ENCODE measurements at regions not wholly inside any gene's neighbourhood (a gene's known extent, or its start where the extent isn't known, plus 50 kb on each side); places are given as distances from the start of the nearest gene placed in this dataset.

- H3K36me3 Mint-ChIP-seq = no peaks in the 10 kb centered on the region
- Histone ChIP-seq H3K4me1 (ENCODE audit: control insufficient read depth in 1 of 2, extremely low read depth in 1 of 2, insufficient read depth in 2 of 2, low read length in 2 of 2) (no peaks in the 10 kb centered on the region), H3K27ac (ENCODE audit: low read length) (no peak overlapping the region), H3K4me3 (ENCODE audit: control insufficient read depth in 1 of 2, extremely low read depth in 1 of 2, low read length in 1 of 2) (no peak overlapping the region), H3K36me3 (ENCODE audit: control insufficient read depth in 2 of 2, extremely low read depth in 1 of 2, insufficient read depth in 1 of 2, low read length in 1 of 2) (no peaks in the 10 kb centered on the region), H3K27me3 (replicated peaks in 1 of 2; ENCODE audit: control insufficient read depth in 2 of 2, extremely low read depth in 1 of 2, insufficient read depth in 2 of 2, low read length in 1 of 2) (no peaks in the 10 kb centered on the region), H3K9me3 (no peaks in the 10 kb centered on the region)
- peaks cover 7 to 8% (median 8%) of the 10 kb centered on the region in 3 donors for H3K9me3 Mint-ChIP-seq
- no peak overlapping the region for H3K27ac Mint-ChIP-seq
- DNase-seq = no peak
- POLR2A ChIA-PET = no interaction called here
- ATAC-seq (replicated peaks in 1 of 4) = no peak
- no peaks in the 10 kb centered on the region for H3K27me3 Mint-ChIP-seq
- no peaks in the 10 kb centered on the region for H3K4me1 Mint-ChIP-seq
- H3K4me3 Mint-ChIP-seq = no peak overlapping the region
- WGBS (ENCODE audit: insufficient coverage) = no CpG with 5 or more reads among the region's 1 CpG
- CTCF ChIA-PET = no interaction called here
Observed at GRCh38 chr3:192033246-192033645, 572.3 kb downstream of the PYDC2 start.

- H3K4me3 ChIP-seq (ENCODE audit: control insufficient read depth in 1 of 2, extremely low read depth in 1 of 2, low read length in 1 of 2) = no peak overlapping the region
- Mint-ChIP-seq H3K4me3 (no peak overlapping the region), H3K36me3 (no peaks in the 10 kb centered on the region), H3K27me3 (no peaks in the 10 kb centered on the region), H3K4me1 (no peaks in the 10 kb centered on the region), H3K27ac (no peak overlapping the region), H3K9me3 (no peaks in the 10 kb centered on the region)
- no peaks in the 10 kb centered on the region for H3K36me3 ChIP-seq (ENCODE audit: control insufficient read depth in 2 of 2, extremely low read depth in 1 of 2, insufficient read depth in 1 of 2, low read length in 1 of 2)
- H3K9me3 ChIP-seq = no peaks in the 10 kb centered on the region
- CTCF ChIA-PET = no interaction called here
- H3K4me1 ChIP-seq (ENCODE audit: control insufficient read depth in 1 of 2, extremely low read depth in 1 of 2, insufficient read depth in 2 of 2, low read length in 2 of 2) = no peaks in the 10 kb centered on the region
- H3K27ac ChIP-seq (ENCODE audit: low read length) = no peak overlapping the region
- no peaks in the 10 kb centered on the region for H3K27me3 ChIP-seq (replicated peaks in 1 of 2; ENCODE audit: control insufficient read depth in 2 of 2, extremely low read depth in 1 of 2, insufficient read depth in 2 of 2, low read length in 1 of 2)
- DNase-seq (no peak), ATAC-seq (replicated peaks in 1 of 4) (no peak)
- WGBS (ENCODE audit: insufficient coverage) = 49% methylated on average over 3 of the region's 3 CpGs
- POLR2A ChIA-PET = no interaction called here
Observed at GRCh38 chr3:192038726-192039125, 577.8 kb downstream of the PYDC2 start.

DNA sequence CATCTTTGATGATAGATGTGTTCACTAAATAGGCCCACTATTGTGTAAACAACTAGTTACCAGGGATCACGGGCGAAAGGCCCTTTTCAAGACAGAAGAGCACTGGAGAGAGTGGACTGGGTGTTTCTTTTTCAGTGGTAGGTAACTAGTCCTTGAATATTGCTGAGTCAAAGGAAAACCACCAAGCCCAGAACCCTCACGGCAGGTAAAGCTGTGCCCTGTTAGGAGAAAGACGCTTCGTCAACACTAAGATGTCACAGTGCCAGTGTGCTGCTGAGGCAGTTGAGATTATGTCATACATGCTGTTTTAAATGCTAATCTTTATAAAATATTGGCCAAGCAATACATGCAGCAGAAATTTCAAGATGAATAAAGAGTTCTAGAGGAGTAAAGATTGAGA, 578.6 kb downstream of the PYDC2 start:
- ATAC-seq (replicated peaks in 1 of 4) (no peak), DNase-seq (no peak)
- Mint-ChIP-seq H3K4me1 (no peaks in the 10 kb centered on the region), H3K27me3 (no peaks in the 10 kb centered on the region), H3K9me3 (no peaks in the 10 kb centered on the region), H3K27ac (no peak overlapping the region), H3K36me3 (no peaks in the 10 kb centered on the region), H3K4me3 (no peak overlapping the region)
- H3K4me1 ChIP-seq (ENCODE audit: control insufficient read depth in 1 of 2, extremely low read depth in 1 of 2, insufficient read depth in 2 of 2, low read length in 2 of 2) = no peaks in the 10 kb centered on the region
- H3K9me3 ChIP-seq = no peaks in the 10 kb centered on the region
- WGBS (ENCODE audit: insufficient coverage) = 43% methylated on average over 1 of the region's 5 CpGs
- no peak overlapping the region for H3K27ac ChIP-seq (ENCODE audit: low read length)
- no peaks in the 10 kb centered on the region for H3K27me3 ChIP-seq (replicated peaks in 1 of 2; ENCODE audit: control insufficient read depth in 2 of 2, extremely low read depth in 1 of 2, insufficient read depth in 2 of 2, low read length in 1 of 2)
- CTCF ChIA-PET = no interaction called here
- POLR2A ChIA-PET = no interaction called here
- H3K4me3 ChIP-seq (ENCODE audit: control insufficient read depth in 1 of 2, extremely low read depth in 1 of 2, low read length in 1 of 2) = no peak overlapping the region
- H3K36me3 ChIP-seq (ENCODE audit: control insufficient read depth in 2 of 2, extremely low read depth in 1 of 2, insufficient read depth in 1 of 2, low read length in 1 of 2) = no peaks in the 10 kb centered on the region

DNA sequence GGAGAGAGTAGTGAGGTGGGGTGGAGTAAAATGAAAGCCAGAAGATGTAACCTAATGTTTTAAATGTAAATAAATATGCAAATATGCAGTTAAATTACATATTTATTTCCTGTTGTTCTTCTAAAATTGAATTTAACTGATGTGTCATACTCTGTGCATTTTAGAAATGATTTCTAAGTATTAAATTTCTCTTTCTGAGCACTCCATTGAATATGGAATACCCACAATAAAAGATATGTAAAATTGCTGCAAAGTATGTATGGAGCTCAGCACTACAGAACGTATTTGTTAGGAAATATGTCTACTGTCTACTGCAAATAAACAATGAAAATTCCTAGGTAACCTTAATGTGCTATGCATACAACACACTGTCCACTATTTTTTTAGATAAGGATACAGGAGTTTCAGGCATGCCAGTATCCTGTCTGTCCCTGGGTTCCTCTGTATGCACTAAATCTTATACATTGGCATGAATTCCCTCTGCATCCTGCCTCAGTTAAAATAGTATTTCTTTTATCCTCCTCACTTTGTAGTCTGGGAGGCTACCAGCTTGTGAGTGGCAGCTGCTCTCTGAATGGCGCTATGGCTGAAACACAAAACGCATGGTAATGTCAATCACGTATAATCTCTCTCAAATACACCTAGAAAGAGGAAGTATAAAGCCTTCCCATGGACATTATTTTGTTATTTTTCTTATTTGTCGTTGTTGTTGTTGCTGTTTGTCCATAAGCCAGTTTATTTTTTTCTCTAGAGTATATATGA, 579.5 kb downstream of the PYDC2 start:
- Mint-ChIP-seq H3K4me1 (no peaks in the 10 kb centered on the region), H3K27me3 (no peaks in the 10 kb centered on the region), H3K36me3 (no peaks in the 10 kb centered on the region), H3K4me3 (no peak overlapping the region), H3K27ac (no peak overlapping the region), H3K9me3 (peaks cover 0 to 4% (median 0%) of the 10 kb centered on the region in 3 donors)
- Histone ChIP-seq H3K9me3 (no peaks in the 10 kb centered on the region), H3K4me1 (ENCODE audit: control insufficient read depth in 1 of 2, extremely low read depth in 1 of 2, insufficient read depth in 2 of 2, low read length in 2 of 2) (no peaks in the 10 kb centered on the region), H3K36me3 (ENCODE audit: control insufficient read depth in 2 of 2, extremely low read depth in 1 of 2, insufficient read depth in 1 of 2, low read length in 1 of 2) (no peaks in the 10 kb centered on the region), H3K27me3 (replicated peaks in 1 of 2; ENCODE audit: control insufficient read depth in 2 of 2, extremely low read depth in 1 of 2, insufficient read depth in 2 of 2, low read length in 1 of 2) (no peaks in the 10 kb centered on the region), H3K27ac (ENCODE audit: low read length) (no peak overlapping the region), H3K4me3 (ENCODE audit: control insufficient read depth in 1 of 2, extremely low read depth in 1 of 2, low read length in 1 of 2) (no peak overlapping the region)
- CTCF ChIA-PET = no interaction called here
- no peak for ATAC-seq (replicated peaks in 1 of 4)
- POLR2A ChIA-PET = no interaction called here
- DNase-seq = no peak
- no CpG with 5 or more reads among the region's 5 CpGs for WGBS (ENCODE audit: insufficient coverage)

- Histone ChIP-seq H3K4me3 (ENCODE audit: control insufficient read depth in 1 of 2, extremely low read depth in 1 of 2, low read length in 1 of 2) (no peak overlapping the region), H3K36me3 (ENCODE audit: control insufficient read depth in 2 of 2, extremely low read depth in 1 of 2, insufficient read depth in 1 of 2, low read length in 1 of 2) (no peaks in the 10 kb centered on the region), H3K4me1 (ENCODE audit: control insufficient read depth in 1 of 2, extremely low read depth in 1 of 2, insufficient read depth in 2 of 2, low read length in 2 of 2) (no peaks in the 10 kb centered on the region), H3K9me3 (no peaks in the 10 kb centered on the region), H3K27me3 (replicated peaks in 1 of 2; ENCODE audit: control insufficient read depth in 2 of 2, extremely low read depth in 1 of 2, insufficient read depth in 2 of 2, low read length in 1 of 2) (no peaks in the 10 kb centered on the region), H3K27ac (ENCODE audit: low read length) (no peak overlapping the region)
- DNase-seq (no peak), ATAC-seq (replicated peaks in 1 of 4) (no peak)
- no peaks in the 10 kb centered on the region for H3K36me3 Mint-ChIP-seq
- H3K4me1 Mint-ChIP-seq = no peaks in the 10 kb centered on the region
- no peak overlapping the region for H3K4me3 Mint-ChIP-seq
- WGBS (ENCODE audit: insufficient coverage) = no CpG with 5 or more reads among the region's 3 CpGs
- H3K27me3 Mint-ChIP-seq = no peaks in the 10 kb centered on the region
- H3K9me3 Mint-ChIP-seq = peaks cover 0 to 8% (median 6%) of the 10 kb centered on the region in 3 donors
- no peak overlapping the region for H3K27ac Mint-ChIP-seq
- POLR2A ChIA-PET = no interaction called here
- CTCF ChIA-PET = no interaction called here
Observed at GRCh38 chr3:192042116-192042515, 581.2 kb downstream of the PYDC2 start.

GRCh38 chr3:192054881-192055280, 593.9 kb downstream of the PYDC2 start:
- Mint-ChIP-seq H3K27me3 (no peaks in the 10 kb centered on the region), H3K9me3 (peaks cover 0 to 11% (median 11%) of the 10 kb centered on the region in 3 donors), H3K4me1 (no peaks in the 10 kb centered on the region), H3K36me3 (no peaks in the 10 kb centered on the region), H3K4me3 (no peak overlapping the region), H3K27ac (no peak overlapping the region)
- 30% methylated on average over 1 of the region's 2 CpGs for WGBS (ENCODE audit: insufficient coverage)
- H3K4me1 ChIP-seq (ENCODE audit: control insufficient read depth in 1 of 2, extremely low read depth in 1 of 2, insufficient read depth in 2 of 2, low read length in 2 of 2) = no peaks in the 10 kb centered on the region
- H3K9me3 ChIP-seq = no peaks in the 10 kb centered on the region
- DNase-seq (no peak), ATAC-seq (replicated peaks in 1 of 4) (no peak)
- H3K4me3 ChIP-seq (ENCODE audit: control insufficient read depth in 1 of 2, extremely low read depth in 1 of 2, low read length in 1 of 2) = no peak overlapping the region
- POLR2A ChIA-PET = no interaction called here
- CTCF ChIA-PET = no interaction called here
- no peak overlapping the region for H3K27ac ChIP-seq (ENCODE audit: low read length)
- no peaks in the 10 kb centered on the region for H3K36me3 ChIP-seq (ENCODE audit: control insufficient read depth in 2 of 2, extremely low read depth in 1 of 2, insufficient read depth in 1 of 2, low read length in 1 of 2)
- no peaks in the 10 kb centered on the region for H3K27me3 ChIP-seq (replicated peaks in 1 of 2; ENCODE audit: control insufficient read depth in 2 of 2, extremely low read depth in 1 of 2, insufficient read depth in 2 of 2, low read length in 1 of 2)

GRCh38 chr3:192055946-192056345, 595.0 kb downstream of the PYDC2 start:
- WGBS (ENCODE audit: insufficient coverage) = 28% methylated on average over 2 of the region's 3 CpGs
- CTCF ChIA-PET = no interaction called here

More at GRCh38 chr3:192055946-192056345, 595.0 kb downstream of the PYDC2 start:
- no peaks in the 10 kb centered on the region for H3K4me1 Mint-ChIP-seq
- ATAC-seq (replicated peaks in 1 of 4) = no peak
- H3K27ac Mint-ChIP-seq = no peak overlapping the region
- H3K4me3 Mint-ChIP-seq = no peak overlapping the region
- Histone ChIP-seq H3K27me3 (replicated peaks in 1 of 2; ENCODE audit: control insufficient read depth in 2 of 2, extremely low read depth in 1 of 2, insufficient read depth in 2 of 2, low read length in 1 of 2) (no peaks in the 10 kb centered on the region), H3K9me3 (no peaks in the 10 kb centered on the region), H3K36me3 (ENCODE audit: control insufficient read depth in 2 of 2, extremely low read depth in 1 of 2, insufficient read depth in 1 of 2, low read length in 1 of 2) (no peaks in the 10 kb centered on the region), H3K4me3 (ENCODE audit: control insufficient read depth in 1 of 2, extremely low read depth in 1 of 2, low read length in 1 of 2) (no peak overlapping the region), H3K4me1 (ENCODE audit: control insufficient read depth in 1 of 2, extremely low read depth in 1 of 2, insufficient read depth in 2 of 2, low read length in 2 of 2) (no peaks in the 10 kb centered on the region), H3K27ac (ENCODE audit: low read length) (no peak overlapping the region)
- H3K9me3 Mint-ChIP-seq = peaks cover 0 to 11% (median 11%) of the 10 kb centered on the region in 3 donors
- H3K36me3 Mint-ChIP-seq = no peaks in the 10 kb centered on the region
- POLR2A ChIA-PET = no interaction called here
- DNase-seq = no peak
- no peaks in the 10 kb centered on the region for H3K27me3 Mint-ChIP-seq
